ENCODE measurements at regions not wholly inside any gene's neighbourhood (a gene's known extent, or its start where the extent isn't known, plus 50 kb on each side); places are given as distances from the start of the nearest gene placed in this dataset.

GRCh38 chr13:106151056-106151699 lies 384.3 kb downstream of the EFNB2 start:
- no peak overlapping the region for H3K4me3 ChIP-seq (ENCODE audit: low read depth, low read length)
- no peaks in the 10 kb centered on the region for H3K4me1 ChIP-seq (ENCODE audit: control insufficient read depth, insufficient read depth, low read length)
- H3K27ac ChIP-seq (ENCODE audit: extremely low read depth, low read depth, low read length): no peak overlapping the region
- no peaks in the 10 kb centered on the region for H3K9me3 ChIP-seq (ENCODE audit: control insufficient read depth, insufficient read depth, low read depth, low read length)
- ChIA-PET POLR2A (no interaction called here), CTCF (no interaction called here)
- no peak for TF ChIP-seq GLIS1 (tag by site-specific recombination; IDR thresholded peaks at IDR 0.05)
- TF ChIP-seq ZNF837 (tag by site-specific recombination; IDR thresholded peaks at IDR 0.05): no peak
- TF ChIP-seq, protein P1, sequence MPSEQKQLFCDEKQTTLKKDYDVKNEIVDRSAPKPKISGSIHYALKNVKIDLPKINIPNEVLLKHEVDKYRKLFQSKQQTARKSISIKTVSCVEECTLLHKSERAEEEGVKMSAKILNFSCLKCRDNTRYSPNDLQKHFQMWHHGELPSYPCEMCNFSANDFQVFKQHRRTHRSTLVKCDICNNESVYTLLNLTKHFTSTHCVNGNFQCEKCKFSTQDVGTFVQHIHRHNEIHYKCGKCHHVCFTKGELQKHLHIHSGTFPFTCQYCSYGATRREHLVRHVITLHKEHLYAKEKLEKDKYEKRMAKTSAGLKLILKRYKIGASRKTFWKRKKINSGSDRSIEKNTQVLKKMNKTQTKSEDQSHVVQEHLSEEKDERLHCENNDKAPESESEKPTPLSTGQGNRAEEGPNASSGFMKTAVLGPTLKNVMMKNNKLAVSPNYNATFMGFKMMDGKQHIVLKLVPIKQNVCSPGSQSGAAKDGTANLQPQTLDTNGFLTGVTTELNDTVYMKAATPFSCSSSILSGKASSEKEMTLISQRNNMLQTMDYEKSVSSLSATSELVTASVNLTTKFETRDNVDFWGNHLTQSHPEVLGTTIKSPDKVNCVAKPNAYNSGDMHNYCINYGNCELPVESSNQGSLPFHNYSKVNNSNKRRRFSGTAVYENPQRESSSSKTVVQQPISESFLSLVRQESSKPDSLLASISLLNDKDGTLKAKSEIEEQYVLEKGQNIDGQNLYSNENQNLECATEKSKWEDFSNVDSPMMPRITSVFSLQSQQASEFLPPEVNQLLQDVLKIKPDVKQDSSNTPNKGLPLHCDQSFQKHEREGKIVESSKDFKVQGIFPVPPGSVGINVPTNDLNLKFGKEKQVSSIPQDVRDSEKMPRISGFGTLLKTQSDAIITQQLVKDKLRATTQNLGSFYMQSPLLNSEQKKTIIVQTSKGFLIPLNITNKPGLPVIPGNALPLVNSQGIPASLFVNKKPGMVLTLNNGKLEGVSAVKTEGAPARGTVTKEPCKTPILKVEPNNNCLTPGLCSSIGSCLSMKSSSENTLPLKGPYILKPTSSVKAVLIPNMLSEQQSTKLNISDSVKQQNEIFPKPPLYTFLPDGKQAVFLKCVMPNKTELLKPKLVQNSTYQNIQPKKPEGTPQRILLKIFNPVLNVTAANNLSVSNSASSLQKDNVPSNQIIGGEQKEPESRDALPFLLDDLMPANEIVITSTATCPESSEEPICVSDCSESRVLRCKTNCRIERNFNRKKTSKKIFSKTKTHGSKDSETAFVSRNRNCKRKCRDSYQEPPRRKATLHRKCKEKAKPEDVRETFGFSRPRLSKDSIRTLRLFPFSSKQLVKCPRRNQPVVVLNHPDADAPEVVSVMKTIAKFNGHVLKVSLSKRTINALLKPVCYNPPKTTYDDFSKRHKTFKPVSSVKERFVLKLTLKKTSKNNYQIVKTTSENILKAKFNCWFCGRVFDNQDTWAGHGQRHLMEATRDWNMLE (tag by site-specific recombination; conservative IDR thresholded peaks at IDR 0.05; ENCODE audit: low read depth): no peak
- no peak for TF ChIP-seq ZBTB49 (tag by site-specific recombination; IDR thresholded peaks at IDR 0.05; ENCODE audit: low read depth)
- no peak for TF ChIP-seq ZNF707 (tag by site-specific recombination; IDR thresholded peaks at IDR 0.05)
- no peak for TF ChIP-seq ZNF561 (tag by site-specific recombination; IDR thresholded peaks at IDR 0.05; ENCODE audit: borderline replicate concordance)
- TF ChIP-seq ZNF394 (tag by site-specific recombination; IDR thresholded peaks at IDR 0.05; ENCODE audit: borderline replicate concordance): no peak
- no peaks in the 10 kb centered on the region for H3K36me3 ChIP-seq (ENCODE audit: control insufficient read depth in 2 of 2, insufficient read depth in 1 of 2, low read length in 2 of 2)

DNA sequence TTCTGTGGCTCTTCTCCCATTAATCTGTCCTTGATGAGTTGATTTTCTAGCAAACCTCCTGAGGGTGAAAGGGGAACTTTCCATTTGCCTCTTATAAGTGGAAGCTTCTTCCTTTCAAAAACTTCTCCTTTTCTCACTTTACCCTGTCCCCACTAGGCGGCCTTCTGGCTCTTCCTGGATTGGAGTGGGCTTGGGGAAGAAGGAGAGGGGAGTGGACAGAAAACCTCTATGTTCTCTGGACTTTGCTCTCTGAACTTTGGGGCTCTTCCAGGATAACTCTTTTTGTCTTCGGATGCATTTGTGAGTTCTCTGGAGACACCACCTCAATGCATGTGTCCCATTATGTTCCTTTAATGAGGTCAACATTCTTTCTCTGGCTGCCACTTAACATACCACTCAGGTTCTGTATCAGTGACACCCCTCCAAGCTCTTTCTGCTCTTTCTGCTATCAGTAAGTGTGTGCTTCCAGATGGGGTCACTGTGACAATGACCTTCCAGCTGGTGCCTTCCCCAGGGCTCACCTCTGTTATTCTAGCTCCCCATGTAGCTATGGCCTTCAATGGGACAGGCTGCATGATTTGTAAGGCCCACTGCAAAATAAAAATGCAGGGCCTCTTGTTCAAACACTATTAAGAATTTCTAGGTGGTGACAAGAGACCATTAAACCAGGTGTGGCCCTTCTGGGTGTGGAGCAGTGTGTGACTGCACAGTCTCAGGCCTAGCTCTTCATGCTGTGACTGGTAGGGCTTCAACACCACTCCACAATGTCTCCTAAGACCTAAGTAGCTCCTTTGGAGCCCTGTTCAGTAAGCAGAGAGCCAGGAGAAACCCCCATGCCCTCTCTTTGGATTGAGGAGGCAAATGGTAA lies 389.2 kb downstream of the EFNB2 start:
- no peaks in the 10 kb centered on the region for H3K9me3 ChIP-seq (ENCODE audit: control insufficient read depth, insufficient read depth, low read depth, low read length)
- no peak overlapping the region for H3K27ac ChIP-seq (ENCODE audit: extremely low read depth, low read depth, low read length)
- no peaks in the 10 kb centered on the region for H3K4me1 ChIP-seq (ENCODE audit: control insufficient read depth, insufficient read depth, low read length)
- POLR2A ChIA-PET: no interaction called here
- no peaks in the 10 kb centered on the region for H3K36me3 ChIP-seq (ENCODE audit: control insufficient read depth in 2 of 2, insufficient read depth in 1 of 2, low read length in 2 of 2)
- CTCF ChIA-PET: interaction anchor here (1.2 to 1.9 kb wide), 2 partner anchors 10 to 102 kb away, joined by 3 to 8 read pairs; no protein-coding TSS in a partner anchor
- no peak overlapping the region for H3K4me3 ChIP-seq (ENCODE audit: low read depth, low read length)
- TF ChIP-seq ZNF324 (tag by site-specific recombination; IDR thresholded peaks at IDR 0.05) (no peak), ZNF146 (tag by site-specific recombination; IDR thresholded peaks at IDR 0.05) (no peak), ZNF433 (tag by site-specific recombination; IDR thresholded peaks at IDR 0.05; ENCODE audit: low read depth) (no peak), ZNF521 (tag by site-specific recombination; IDR thresholded peaks at IDR 0.05) (no peak), ZNF488 (tag by site-specific recombination; IDR thresholded peaks at IDR 0.05) (no peak), ZNF391 (tag by site-specific recombination; IDR thresholded peaks at IDR 0.05; ENCODE audit: borderline replicate concordance, low read depth) (no peak), REPIN1 (tag by site-specific recombination; IDR thresholded peaks at IDR 0.05; ENCODE audit: low read depth) (no peak), GLIS1 (tag by site-specific recombination; IDR thresholded peaks at IDR 0.05) (no peak), ZNF624 (tag by site-specific recombination; IDR thresholded peaks at IDR 0.05) (no peak), KLF10 (tag by site-specific recombination; IDR thresholded peaks at IDR 0.05) (no peak), ZNF510 (tag by site-specific recombination; IDR thresholded peaks at IDR 0.05; ENCODE audit: insufficient replicate concordance) (no peak), ZBTB1 (tag by site-specific recombination; IDR thresholded peaks at IDR 0.05) (no peak), ZNF561 (tag by site-specific recombination; IDR thresholded peaks at IDR 0.05; ENCODE audit: borderline replicate concordance) (no peak)
- TF ChIP-seq, protein P2, sequence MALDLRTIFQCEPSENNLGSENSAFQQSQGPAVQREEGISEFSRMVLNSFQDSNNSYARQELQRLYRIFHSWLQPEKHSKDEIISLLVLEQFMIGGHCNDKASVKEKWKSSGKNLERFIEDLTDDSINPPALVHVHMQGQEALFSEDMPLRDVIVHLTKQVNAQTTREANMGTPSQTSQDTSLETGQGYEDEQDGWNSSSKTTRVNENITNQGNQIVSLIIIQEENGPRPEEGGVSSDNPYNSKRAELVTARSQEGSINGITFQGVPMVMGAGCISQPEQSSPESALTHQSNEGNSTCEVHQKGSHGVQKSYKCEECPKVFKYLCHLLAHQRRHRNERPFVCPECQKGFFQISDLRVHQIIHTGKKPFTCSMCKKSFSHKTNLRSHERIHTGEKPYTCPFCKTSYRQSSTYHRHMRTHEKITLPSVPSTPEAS (tag by site-specific recombination; IDR thresholded peaks at IDR 0.05): no peak
